ENCODE measurements at regions not wholly inside any gene's neighbourhood (a gene's known extent, or its start where the extent isn't known, plus 50 kb on each side); places are given as distances from the start of the nearest gene placed in this dataset.
"Not testable (repeated sequence)": the region's sequence is repeated elsewhere in the genome, so short reads cannot be mapped to it uniquely, and the experiment has no call there.

DNA sequence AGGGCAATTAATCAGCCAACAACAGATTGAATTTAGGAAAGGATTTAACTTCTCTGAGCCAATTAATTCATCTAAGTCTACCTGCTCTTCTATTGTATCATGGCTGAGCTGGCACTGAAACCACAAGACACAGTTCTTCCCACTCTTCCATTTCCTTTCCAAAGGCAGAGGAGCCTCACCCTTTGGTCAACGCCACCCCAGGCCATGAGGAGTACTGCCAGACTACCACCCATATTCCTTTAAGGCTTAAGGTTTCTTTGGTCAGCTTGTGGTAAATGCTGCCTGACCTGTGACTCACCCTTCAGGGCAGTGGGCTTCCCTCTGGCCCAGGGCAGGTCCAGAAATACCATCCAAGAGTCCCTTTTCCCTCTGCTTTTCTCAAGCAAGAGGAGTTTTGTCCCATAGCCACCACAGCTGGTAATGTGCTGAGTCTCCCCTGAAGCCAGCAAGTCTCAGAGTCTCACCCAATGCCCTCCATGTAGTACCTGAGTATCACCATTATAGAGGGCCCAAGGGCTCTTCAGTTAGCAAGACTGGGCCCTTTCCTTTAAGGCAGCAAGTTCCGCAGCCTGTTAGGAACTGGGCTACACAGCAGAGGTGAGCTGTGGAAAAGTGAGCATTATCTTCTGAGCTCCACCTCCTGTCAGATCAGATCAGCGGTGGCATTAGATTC lies 900.5 kb upstream of the CRIM1 start:
- intact Hi-C loops (cut with DNase I) = no loop called here
- peaks cover 0 to 3% (median 0%) of the 10 kb centered on the region in 7 donors for H3K27me3 ChIP-seq
- ATAC-seq (no peak), DNase-seq (no peak)
- no peaks in the 10 kb centered on the region for H3K9me3 ChIP-seq
- TF ChIP-seq, protein P1, sequence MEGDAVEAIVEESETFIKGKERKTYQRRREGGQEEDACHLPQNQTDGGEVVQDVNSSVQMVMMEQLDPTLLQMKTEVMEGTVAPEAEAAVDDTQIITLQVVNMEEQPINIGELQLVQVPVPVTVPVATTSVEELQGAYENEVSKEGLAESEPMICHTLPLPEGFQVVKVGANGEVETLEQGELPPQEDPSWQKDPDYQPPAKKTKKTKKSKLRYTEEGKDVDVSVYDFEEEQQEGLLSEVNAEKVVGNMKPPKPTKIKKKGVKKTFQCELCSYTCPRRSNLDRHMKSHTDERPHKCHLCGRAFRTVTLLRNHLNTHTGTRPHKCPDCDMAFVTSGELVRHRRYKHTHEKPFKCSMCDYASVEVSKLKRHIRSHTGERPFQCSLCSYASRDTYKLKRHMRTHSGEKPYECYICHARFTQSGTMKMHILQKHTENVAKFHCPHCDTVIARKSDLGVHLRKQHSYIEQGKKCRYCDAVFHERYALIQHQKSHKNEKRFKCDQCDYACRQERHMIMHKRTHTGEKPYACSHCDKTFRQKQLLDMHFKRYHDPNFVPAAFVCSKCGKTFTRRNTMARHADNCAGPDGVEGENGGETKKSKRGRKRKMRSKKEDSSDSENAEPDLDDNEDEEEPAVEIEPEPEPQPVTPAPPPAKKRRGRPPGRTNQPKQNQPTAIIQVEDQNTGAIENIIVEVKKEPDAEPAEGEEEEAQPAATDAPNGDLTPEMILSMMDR (IDR thresholded peaks at IDR 0.05) = no peak
- no peak overlapping the region for H3K27ac ChIP-seq
- H3K4me3 ChIP-seq = no peak overlapping the region
- WGBS, 2 donors = 73 to 80% methylated on average over 3 of the region's 3 CpGs
- H3K4me1 ChIP-seq = no peaks in the 10 kb centered on the region
- H3K36me3 ChIP-seq = no peaks in the 10 kb centered on the region

DNA sequence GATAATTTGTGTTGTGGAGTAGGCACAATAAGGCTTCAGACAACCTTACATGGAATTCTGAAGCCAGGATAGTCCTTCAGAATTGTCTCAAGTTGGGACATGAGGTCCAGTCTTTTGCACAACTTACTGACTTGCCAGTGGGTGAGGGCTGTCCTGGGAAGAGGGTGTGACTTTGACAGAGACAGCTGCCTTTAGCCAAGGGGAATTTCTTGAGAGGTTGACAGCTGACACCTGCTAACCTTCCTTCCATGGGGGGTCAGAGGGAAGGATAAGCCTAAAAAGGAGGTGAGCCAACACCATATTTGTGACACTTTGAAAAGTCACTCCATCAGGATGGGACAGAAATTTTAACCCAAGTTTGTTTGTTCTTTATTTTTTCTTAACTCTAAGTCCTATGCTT lies 907.8 kb upstream of the CRIM1 start:
- Histone ChIP-seq H3K9me3 (no peaks in the 10 kb centered on the region), H3K27ac (no peak overlapping the region), H3K36me3 (no peaks in the 10 kb centered on the region), H3K4me1 (no peaks in the 10 kb centered on the region), H3K27me3 (peaks cover 0 to 6% (median 0%) of the 10 kb centered on the region in 7 donors), H3K4me3 (no peak overlapping the region)
- DNase-seq = no peak
- ATAC-seq = no peak
- intact Hi-C loops (cut with DNase I) = no loop called here
- TF ChIP-seq, protein P1 (IDR thresholded peaks at IDR 0.05) = no peak

DNA sequence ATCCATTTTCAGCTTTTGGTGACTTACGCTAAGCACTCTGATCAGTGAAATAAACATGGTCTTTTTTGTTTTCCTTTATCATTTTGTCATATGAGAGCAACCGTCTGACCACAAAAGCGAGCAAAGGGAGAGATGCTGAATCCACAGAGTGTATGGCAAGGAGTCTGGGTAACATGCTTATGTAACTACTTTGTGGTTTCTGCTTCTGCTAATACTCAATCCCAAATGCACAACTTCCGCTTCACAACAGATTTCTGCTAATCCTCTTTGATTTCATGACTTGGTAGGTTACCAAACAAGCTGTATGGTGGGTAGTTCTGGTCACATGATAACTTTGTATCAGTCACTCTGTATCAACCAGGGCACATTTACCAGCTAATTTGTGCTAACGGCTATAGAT lies 908.4 kb upstream of the CRIM1 start:
- no peak for DNase-seq
- peak in 1 of 8 donors; percentile 37 for ATAC-seq
- H3K4me1 ChIP-seq = no peaks in the 10 kb centered on the region
- H3K27ac ChIP-seq = no peak overlapping the region
- peaks cover 0 to 6% (median 0%) of the 10 kb centered on the region in 7 donors for H3K27me3 ChIP-seq
- H3K36me3 ChIP-seq = no peaks in the 10 kb centered on the region
- WGBS, 2 donors = 73 to 78% methylated on average over 5 of the region's 5 CpGs
- TF ChIP-seq, protein P1 (IDR thresholded peaks at IDR 0.05) = no peak
- intact Hi-C loops (cut with DNase I) = no loop called here
- H3K9me3 ChIP-seq = no peaks in the 10 kb centered on the region
- no peak overlapping the region for H3K4me3 ChIP-seq

GRCh38 chr2:35443087-35443486 lies 912.5 kb upstream of the CRIM1 start:
- no peaks in the 10 kb centered on the region for H3K4me1 ChIP-seq
- intact Hi-C loops (cut with DNase I) = no loop called here
- no peak overlapping the region for H3K27ac ChIP-seq
- no peaks in the 10 kb centered on the region for H3K36me3 ChIP-seq
- no peaks in the 10 kb centered on the region for H3K27me3 ChIP-seq
- no peaks in the 10 kb centered on the region for H3K9me3 ChIP-seq
- TF ChIP-seq, protein P1 (IDR thresholded peaks at IDR 0.05) = no peak
- ATAC-seq (no peak), DNase-seq (no peak)
- no peak overlapping the region for H3K4me3 ChIP-seq

- H3K9me3 ChIP-seq; H3K4me3 ChIP-seq; DNase-seq; H3K27me3 ChIP-seq; H3K36me3 ChIP-seq; H3K27ac ChIP-seq; H3K4me1 ChIP-seq; intact Hi-C loops (cut with DNase I); ATAC-seq: not testable (repeated sequence)
- 80 to 86% methylated on average over 9 of the region's 9 CpGs for WGBS, 2 donors
These were observed 914.0 kb upstream of the CRIM1 start for GRCh38 chr2:35441575-35441974.

GRCh38 chr2:35440308-35440707 lies 915.3 kb upstream of the CRIM1 start:
- intact Hi-C loops (cut with DNase I); H3K36me3 ChIP-seq; ATAC-seq; H3K4me3 ChIP-seq; H3K4me1 ChIP-seq; H3K27ac ChIP-seq; H3K27me3 ChIP-seq; H3K9me3 ChIP-seq; DNase-seq: not testable (repeated sequence)
- 88% methylated on average over 17 of the region's 17 CpGs for WGBS, 2 donors

DNA sequence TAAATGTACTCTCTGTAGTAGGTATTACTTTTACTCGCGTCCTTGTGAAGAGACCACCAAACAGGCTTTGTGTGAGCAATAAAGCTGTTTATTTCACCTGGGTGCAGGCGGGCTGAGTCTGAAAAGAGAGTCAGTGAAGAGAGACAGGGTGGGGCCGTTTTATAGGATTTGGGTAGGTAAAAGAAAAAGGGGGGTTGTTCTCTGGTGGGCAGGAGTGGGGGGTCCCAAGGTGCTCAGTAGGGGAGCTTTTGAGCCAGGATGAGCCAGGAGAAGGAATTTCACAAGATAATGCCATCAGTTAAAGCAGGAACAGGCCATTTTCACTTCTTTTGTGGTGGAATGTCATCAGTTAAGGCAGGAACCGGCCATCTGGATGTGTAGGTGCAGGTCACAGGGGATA lies 918.7 kb upstream of the CRIM1 start:
- DNase-seq; H3K36me3 ChIP-seq; ATAC-seq; H3K4me3 ChIP-seq; intact Hi-C loops (cut with DNase I); H3K4me1 ChIP-seq; H3K27me3 ChIP-seq; H3K27ac ChIP-seq: not testable (repeated sequence)
- 74 to 87% methylated on average over 5 of the region's 5 CpGs for WGBS, 2 donors
- peaks cover 0 to 11% (median 2%) of the 10 kb centered on the region in 11 donors for H3K9me3 ChIP-seq

Data from heart right ventricle (tissue), 16 donors.